ENCODE measurements at regions not wholly inside any gene's neighbourhood (a gene's known extent, or its start where the extent isn't known, plus 50 kb on each side); places are given as distances from the start of the nearest gene placed in this dataset.
"Not testable (repeated sequence)": the region's sequence is repeated elsewhere in the genome, so short reads cannot be mapped to it uniquely, and the experiment has no call there.

DNA sequence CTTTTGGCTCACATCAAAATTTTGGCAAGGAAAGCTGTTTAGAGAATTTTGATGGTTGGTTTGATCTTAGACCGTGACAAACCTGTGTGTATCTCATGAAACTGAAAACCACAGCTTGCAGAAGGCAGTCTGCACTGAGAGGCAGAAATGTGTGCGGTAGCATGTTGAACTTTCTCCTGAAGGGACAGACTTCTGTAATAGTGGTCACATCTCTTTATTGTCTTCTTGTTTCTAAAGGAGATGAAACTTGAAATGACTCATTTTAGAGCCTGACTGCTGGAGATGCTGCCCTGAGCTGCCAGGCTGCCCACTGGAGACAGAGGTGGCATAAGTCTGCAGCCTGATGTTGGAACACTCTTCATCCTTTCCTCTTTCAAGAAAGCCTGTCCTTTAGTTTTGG lies 289.6 kb upstream of the SOX1 start:
- H3K4me2 ChIP-seq: not testable (repeated sequence)

DNA sequence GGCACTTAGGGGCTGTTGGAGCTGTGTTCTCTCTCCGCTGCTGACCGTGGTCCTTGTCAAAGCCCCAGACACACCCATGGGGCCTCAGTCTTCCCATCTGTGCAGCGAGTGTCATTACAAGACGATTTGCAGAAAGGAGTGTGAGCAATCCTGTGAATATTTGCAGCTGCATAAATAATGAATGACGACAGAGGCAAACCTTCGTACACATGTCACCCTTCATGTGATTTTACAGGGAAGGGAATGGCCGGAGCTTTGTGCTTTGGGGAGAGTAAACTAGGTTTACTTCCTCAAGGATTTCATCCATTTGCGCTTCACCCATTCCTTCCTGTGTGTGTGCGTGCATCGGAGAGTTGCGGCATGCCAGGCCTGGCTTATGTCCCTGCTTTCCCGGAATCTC lies 285.6 kb upstream of the SOX1 start:
- H3K9me2 ChIP-seq; H3K4me3 ChIP-seq (ENCODE audit: low read depth in 2 of 2, low read length in 1 of 2); H4K20me1 ChIP-seq (ENCODE audit: insufficient read depth); H3K9me3 ChIP-seq; H3K4me1 ChIP-seq (ENCODE audit: control insufficient read depth in 1 of 2, insufficient read depth in 2 of 2, low read depth in 1 of 2, low read length in 1 of 2); H3K27ac ChIP-seq (ENCODE audit: low read depth in 2 of 2, low read length in 1 of 2); H3K36me3 ChIP-seq (replicated peaks in 1 of 2; ENCODE audit: control insufficient read depth in 1 of 2, insufficient read depth in 2 of 2, low read length in 1 of 2); H3K4me2 ChIP-seq; H3F3A ChIP-seq (replicated peaks; ENCODE audit: insufficient read depth); H3K9ac ChIP-seq; H3K79me2 ChIP-seq (ENCODE audit: insufficient read depth); CTCF ChIA-PET; H3K27me3 ChIP-seq (ENCODE audit: insufficient read depth); POLR2A ChIA-PET; DNase-seq; H2AFZ ChIP-seq (ENCODE audit: low read depth): not testable (repeated sequence)
- no CpG with 5 or more reads among the region's 12 CpGs for WGBS (ENCODE audit: low lambda C conversion rate)

More for the DNA sequence above, 289.6 kb upstream of the SOX1 start:
- WGBS (ENCODE audit: low lambda C conversion rate): 40% methylated on average over 2 of the region's 2 CpGs
- DNase-seq; H2AFZ ChIP-seq (ENCODE audit: low read depth); H3K79me2 ChIP-seq (ENCODE audit: insufficient read depth); H3F3A ChIP-seq (replicated peaks; ENCODE audit: insufficient read depth); H3K4me1 ChIP-seq (ENCODE audit: control insufficient read depth in 1 of 2, insufficient read depth in 2 of 2, low read depth in 1 of 2, low read length in 1 of 2); H3K9ac ChIP-seq; H3K27ac ChIP-seq (ENCODE audit: low read depth in 2 of 2, low read length in 1 of 2); H3K9me2 ChIP-seq; CTCF ChIA-PET; H3K9me3 ChIP-seq; H4K20me1 ChIP-seq (ENCODE audit: insufficient read depth); H3K4me3 ChIP-seq (ENCODE audit: low read depth in 2 of 2, low read length in 1 of 2); H3K36me3 ChIP-seq (replicated peaks in 1 of 2; ENCODE audit: control insufficient read depth in 1 of 2, insufficient read depth in 2 of 2, low read length in 1 of 2); H3K27me3 ChIP-seq (ENCODE audit: insufficient read depth); POLR2A ChIA-PET: not testable (repeated sequence)

DNA sequence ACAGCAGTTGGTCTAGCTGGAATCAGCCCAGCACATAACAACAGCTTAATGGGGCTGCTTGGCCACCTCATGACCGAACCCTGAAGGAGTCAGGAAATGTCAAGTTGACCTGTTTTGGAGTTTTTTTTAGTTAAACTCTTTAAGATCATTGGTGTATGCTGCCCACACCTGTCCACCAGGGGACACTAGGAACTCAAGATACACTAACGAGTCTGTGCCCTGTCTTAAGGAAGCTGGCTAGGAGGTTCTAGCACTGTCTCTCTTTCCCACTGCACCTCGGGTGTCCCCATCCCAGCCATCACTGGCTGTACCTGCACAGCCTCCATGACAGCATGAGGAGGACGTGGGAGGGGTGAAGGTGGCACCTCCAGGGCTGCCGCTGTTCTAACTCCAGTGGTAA lies 279.6 kb upstream of the SOX1 start:
- H3K9me2 ChIP-seq; H3K9ac ChIP-seq; POLR2A ChIA-PET; H3K9me3 ChIP-seq; H3K4me2 ChIP-seq; H3K4me3 ChIP-seq (ENCODE audit: low read depth in 2 of 2, low read length in 1 of 2); H3F3A ChIP-seq (replicated peaks; ENCODE audit: insufficient read depth); CTCF ChIA-PET; H3K27ac ChIP-seq (ENCODE audit: low read depth in 2 of 2, low read length in 1 of 2); H3K4me1 ChIP-seq (ENCODE audit: control insufficient read depth in 1 of 2, insufficient read depth in 2 of 2, low read depth in 1 of 2, low read length in 1 of 2); H3K79me2 ChIP-seq (ENCODE audit: insufficient read depth); DNase-seq; H2AFZ ChIP-seq (ENCODE audit: low read depth); H3K36me3 ChIP-seq (replicated peaks in 1 of 2; ENCODE audit: control insufficient read depth in 1 of 2, insufficient read depth in 2 of 2, low read length in 1 of 2); H3K27me3 ChIP-seq (ENCODE audit: insufficient read depth); H4K20me1 ChIP-seq (ENCODE audit: insufficient read depth): not testable (repeated sequence)
- no CpG with 5 or more reads among the region's 5 CpGs for whole genome bisulfite sequencing (ENCODE audit: low lambda C conversion rate)

DNA sequence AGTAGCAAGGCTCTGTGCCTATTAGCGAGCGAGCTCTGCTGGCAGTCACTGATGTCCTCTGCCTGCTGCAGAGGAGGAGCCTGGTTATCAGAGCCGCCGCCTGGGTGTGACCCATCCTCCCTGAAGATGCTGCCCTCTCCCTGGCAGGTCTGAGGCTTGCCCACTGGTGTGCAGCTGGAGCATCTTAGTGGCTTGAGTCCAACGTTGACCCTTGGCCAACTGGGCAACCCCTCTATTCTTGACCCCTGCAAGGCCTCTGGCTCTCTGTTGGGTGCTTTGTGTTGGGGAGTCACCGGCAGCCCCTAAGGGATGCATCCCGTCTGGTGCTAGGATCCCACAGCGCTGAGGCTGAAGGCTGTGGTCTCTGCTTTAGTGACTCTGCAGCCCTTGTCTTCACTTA lies 277.9 kb upstream of the SOX1 start:
- Histone ChIP-seq H3K4me3 (ENCODE audit: low read depth in 2 of 2, low read length in 1 of 2) (no peak overlapping the region), H3K4me1 (ENCODE audit: control insufficient read depth in 1 of 2, insufficient read depth in 2 of 2, low read depth in 1 of 2, low read length in 1 of 2) (no peaks in the 10 kb centered on the region), H3F3A (replicated peaks; ENCODE audit: insufficient read depth) (no peaks in the 10 kb centered on the region), H3K27me3 (ENCODE audit: insufficient read depth) (no peaks in the 10 kb centered on the region), H4K20me1 (ENCODE audit: insufficient read depth) (no peaks in the 10 kb centered on the region), H3K9me3 (no peaks in the 10 kb centered on the region), H3K27ac (ENCODE audit: low read depth in 2 of 2, low read length in 1 of 2) (no peak overlapping the region), H2AFZ (ENCODE audit: low read depth) (no peak overlapping the region), H3K79me2 (ENCODE audit: insufficient read depth) (no peaks in the 10 kb centered on the region), H3K36me3 (replicated peaks in 1 of 2; ENCODE audit: control insufficient read depth in 1 of 2, insufficient read depth in 2 of 2, low read length in 1 of 2) (no peaks in the 10 kb centered on the region), H3K9me2 (no peaks in the 10 kb centered on the region), H3K9ac (no peak overlapping the region), H3K4me2 (no peak overlapping the region)
- WGBS (ENCODE audit: low lambda C conversion rate): 60% methylated on average over 1 of the region's 8 CpGs
- DNase-seq: no peak
- ChIA-PET POLR2A (no interaction called here), CTCF (no interaction called here)
- TF ChIP-seq, protein P1, sequence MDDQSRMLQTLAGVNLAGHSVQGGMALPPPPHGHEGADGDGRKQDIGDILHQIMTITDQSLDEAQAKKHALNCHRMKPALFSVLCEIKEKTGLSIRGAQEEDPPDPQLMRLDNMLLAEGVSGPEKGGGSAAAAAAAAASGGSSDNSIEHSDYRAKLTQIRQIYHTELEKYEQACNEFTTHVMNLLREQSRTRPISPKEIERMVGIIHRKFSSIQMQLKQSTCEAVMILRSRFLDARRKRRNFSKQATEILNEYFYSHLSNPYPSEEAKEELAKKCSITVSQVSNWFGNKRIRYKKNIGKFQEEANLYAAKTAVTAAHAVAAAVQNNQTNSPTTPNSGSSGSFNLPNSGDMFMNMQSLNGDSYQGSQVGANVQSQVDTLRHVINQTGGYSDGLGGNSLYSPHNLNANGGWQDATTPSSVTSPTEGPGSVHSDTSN (IDR thresholded peaks at IDR 0.05): no peak
- TF ChIP-seq POLR2AphosphoS5 (IDR thresholded peaks at IDR 0.05; ENCODE audit: low read depth, low read length) (no peak), YY1 (IDR thresholded peaks at IDR 0.05; ENCODE audit: low read depth) (no peak), CHD2 (IDR thresholded peaks at IDR 0.05; ENCODE audit: low read length, partially characterized antibody) (no peak), RAD21 (IDR thresholded peaks at IDR 0.05; ENCODE audit: low read length) (no peak), TEAD4 (IDR thresholded peaks at IDR 0.05; ENCODE audit: borderline replicate concordance, insufficient read depth) (no peak), GABPA (IDR thresholded peaks at IDR 0.05; ENCODE audit: low read depth) (no peak)
- TF ChIP-seq, protein P2, sequence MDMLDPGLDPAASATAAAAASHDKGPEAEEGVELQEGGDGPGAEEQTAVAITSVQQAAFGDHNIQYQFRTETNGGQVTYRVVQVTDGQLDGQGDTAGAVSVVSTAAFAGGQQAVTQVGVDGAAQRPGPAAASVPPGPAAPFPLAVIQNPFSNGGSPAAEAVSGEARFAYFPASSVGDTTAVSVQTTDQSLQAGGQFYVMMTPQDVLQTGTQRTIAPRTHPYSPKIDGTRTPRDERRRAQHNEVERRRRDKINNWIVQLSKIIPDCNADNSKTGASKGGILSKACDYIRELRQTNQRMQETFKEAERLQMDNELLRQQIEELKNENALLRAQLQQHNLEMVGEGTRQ (IDR thresholded peaks at IDR 0.05; ENCODE audit: borderline replicate concordance, low read depth, low read length): no peak
- TF ChIP-seq, protein P3, sequence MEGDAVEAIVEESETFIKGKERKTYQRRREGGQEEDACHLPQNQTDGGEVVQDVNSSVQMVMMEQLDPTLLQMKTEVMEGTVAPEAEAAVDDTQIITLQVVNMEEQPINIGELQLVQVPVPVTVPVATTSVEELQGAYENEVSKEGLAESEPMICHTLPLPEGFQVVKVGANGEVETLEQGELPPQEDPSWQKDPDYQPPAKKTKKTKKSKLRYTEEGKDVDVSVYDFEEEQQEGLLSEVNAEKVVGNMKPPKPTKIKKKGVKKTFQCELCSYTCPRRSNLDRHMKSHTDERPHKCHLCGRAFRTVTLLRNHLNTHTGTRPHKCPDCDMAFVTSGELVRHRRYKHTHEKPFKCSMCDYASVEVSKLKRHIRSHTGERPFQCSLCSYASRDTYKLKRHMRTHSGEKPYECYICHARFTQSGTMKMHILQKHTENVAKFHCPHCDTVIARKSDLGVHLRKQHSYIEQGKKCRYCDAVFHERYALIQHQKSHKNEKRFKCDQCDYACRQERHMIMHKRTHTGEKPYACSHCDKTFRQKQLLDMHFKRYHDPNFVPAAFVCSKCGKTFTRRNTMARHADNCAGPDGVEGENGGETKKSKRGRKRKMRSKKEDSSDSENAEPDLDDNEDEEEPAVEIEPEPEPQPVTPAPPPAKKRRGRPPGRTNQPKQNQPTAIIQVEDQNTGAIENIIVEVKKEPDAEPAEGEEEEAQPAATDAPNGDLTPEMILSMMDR (IDR thresholded peaks at IDR 0.05): no peak
- TF ChIP-seq, protein P4, sequence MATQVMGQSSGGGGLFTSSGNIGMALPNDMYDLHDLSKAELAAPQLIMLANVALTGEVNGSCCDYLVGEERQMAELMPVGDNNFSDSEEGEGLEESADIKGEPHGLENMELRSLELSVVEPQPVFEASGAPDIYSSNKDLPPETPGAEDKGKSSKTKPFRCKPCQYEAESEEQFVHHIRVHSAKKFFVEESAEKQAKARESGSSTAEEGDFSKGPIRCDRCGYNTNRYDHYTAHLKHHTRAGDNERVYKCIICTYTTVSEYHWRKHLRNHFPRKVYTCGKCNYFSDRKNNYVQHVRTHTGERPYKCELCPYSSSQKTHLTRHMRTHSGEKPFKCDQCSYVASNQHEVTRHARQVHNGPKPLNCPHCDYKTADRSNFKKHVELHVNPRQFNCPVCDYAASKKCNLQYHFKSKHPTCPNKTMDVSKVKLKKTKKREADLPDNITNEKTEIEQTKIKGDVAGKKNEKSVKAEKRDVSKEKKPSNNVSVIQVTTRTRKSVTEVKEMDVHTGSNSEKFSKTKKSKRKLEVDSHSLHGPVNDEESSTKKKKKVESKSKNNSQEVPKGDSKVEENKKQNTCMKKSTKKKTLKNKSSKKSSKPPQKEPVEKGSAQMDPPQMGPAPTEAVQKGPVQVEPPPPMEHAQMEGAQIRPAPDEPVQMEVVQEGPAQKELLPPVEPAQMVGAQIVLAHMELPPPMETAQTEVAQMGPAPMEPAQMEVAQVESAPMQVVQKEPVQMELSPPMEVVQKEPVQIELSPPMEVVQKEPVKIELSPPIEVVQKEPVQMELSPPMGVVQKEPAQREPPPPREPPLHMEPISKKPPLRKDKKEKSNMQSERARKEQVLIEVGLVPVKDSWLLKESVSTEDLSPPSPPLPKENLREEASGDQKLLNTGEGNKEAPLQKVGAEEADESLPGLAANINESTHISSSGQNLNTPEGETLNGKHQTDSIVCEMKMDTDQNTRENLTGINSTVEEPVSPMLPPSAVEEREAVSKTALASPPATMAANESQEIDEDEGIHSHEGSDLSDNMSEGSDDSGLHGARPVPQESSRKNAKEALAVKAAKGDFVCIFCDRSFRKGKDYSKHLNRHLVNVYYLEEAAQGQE (IDR thresholded peaks at IDR 0.05; ENCODE audit: low read depth, low read length): no peak

Data from SK-N-SH (cell line).